Activated CD4-positive, alpha-beta T cell treated with anti-CD3 and anti-CD28 coated beads for 36 hours (primary cell): ENCODE measurements at regions not wholly inside any gene's neighbourhood (a gene's known extent, or its start where the extent isn't known, plus 50 kb on each side); places are given as distances from the start of the nearest gene placed in this dataset.

Experiments used
- ATAC-seq: fragments of 200-7000 bp; cut with Tn5 transposase; one replicate; pipeline ENCODE4 v1.10.0; 2021; ENCODE audit warnings: mild to moderate bottlenecking, moderate library complexity
- CTCF ChIA-PET: fragments of 350-600 bp; sonication (Branson Sonifier 250); formaldehyde crosslinking; loops from one replicate; lab custom pipeline; 2021; ENCODE audit warnings: antibody characterized with exemption; lab: Charles Lee
- POLR2A ChIA-PET: fragments of 350-600 bp; sonication (Branson Sonifier 250); formaldehyde crosslinking; loops from one replicate; lab custom pipeline; 2021; ENCODE audit warnings: antibody characterized with exemption, inconsistent platforms; lab: Charles Lee
- DNase-seq: peaks from one replicate; pipeline ENCODE4 v3.0.0-alpha.2; 2020
- H3K27ac Mint-ChIP-seq: one replicate; pipeline ENCODE4 v1.8.0; 2021; ENCODE audit warnings: mixed read lengths
- H3K27me3 Mint-ChIP-seq: one replicate; pipeline ENCODE4 v1.8.0; 2021; ENCODE audit warnings: mixed read lengths
- H3K36me3 Mint-ChIP-seq: one replicate; pipeline ENCODE4 v1.8.0; 2021; ENCODE audit warnings: low read depth, mixed read lengths
- H3K4me1 Mint-ChIP-seq: one replicate; pipeline ENCODE4 v1.8.0; 2021; ENCODE audit warnings: mixed read lengths
- H3K4me3 Mint-ChIP-seq: one replicate; pipeline ENCODE4 v1.8.0; 2021; ENCODE audit warnings: mild to moderate bottlenecking, moderate library complexity, mixed read lengths
- H3K9me3 Mint-ChIP-seq: one replicate; pipeline ENCODE4 v1.8.0; 2021; ENCODE audit warnings: low read depth, mixed read lengths
- intact Hi-C, 2 experiments: fragments of 100-400 bp; cut with DNase I in 1 of 2; cut with micrococcal nuclease in 1 of 2; formaldehyde crosslinking; loops; one replicate each; pipeline versions ENCODE4 v1.14.2 to v1.15.1; 2022 to 2024; cut with DNase I, micrococcal nuclease

GRCh38 chr16:49012961-49013726 is 268.5 kb downstream of the CBLN1 start:
- H3K4me1 Mint-ChIP-seq = no peaks in the 10 kb centered on the region
- H3K27ac Mint-ChIP-seq = no peak overlapping the region
- intact Hi-C loops = no loop called here
- H3K36me3 Mint-ChIP-seq = no peaks in the 10 kb centered on the region
- no peak overlapping the region for H3K4me3 Mint-ChIP-seq
- H3K9me3 Mint-ChIP-seq = no peaks in the 10 kb centered on the region
- DNase-seq (no peak), ATAC-seq (no peak)
- ChIA-PET POLR2A (no interaction called here), CTCF (no interaction called here)
- no peaks in the 10 kb centered on the region for H3K27me3 Mint-ChIP-seq

DNA sequence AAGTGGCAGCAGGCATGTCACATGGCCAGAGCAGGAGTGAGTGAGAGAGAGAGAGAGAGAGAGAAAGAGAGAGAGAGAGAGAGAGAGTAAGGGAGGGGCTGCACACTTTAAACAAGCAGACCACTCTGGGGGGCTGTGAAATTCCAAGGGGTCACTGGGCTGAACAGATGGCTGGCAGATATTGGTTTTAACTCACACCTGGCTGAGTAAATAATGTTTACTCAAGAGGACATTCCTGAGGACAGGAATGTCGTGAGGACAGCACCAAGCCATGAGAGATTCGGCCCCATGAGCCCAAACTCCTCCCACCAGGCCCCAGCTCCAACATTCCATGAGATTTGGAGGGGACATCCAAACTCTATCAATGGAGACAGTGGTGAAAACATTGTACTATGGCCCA is 269.7 kb downstream of the CBLN1 start:
- intact Hi-C loops = no loop called here
- H3K9me3 Mint-ChIP-seq = no peaks in the 10 kb centered on the region
- DNase-seq = no peak
- no peaks in the 10 kb centered on the region for H3K4me1 Mint-ChIP-seq
- H3K27me3 Mint-ChIP-seq = no peaks in the 10 kb centered on the region
- no peak for ATAC-seq
- no peaks in the 10 kb centered on the region for H3K36me3 Mint-ChIP-seq
- ChIA-PET CTCF (no interaction called here), POLR2A (no interaction called here)
- H3K27ac Mint-ChIP-seq = no peak overlapping the region
- H3K4me3 Mint-ChIP-seq = no peak overlapping the region

- no peak for DNase-seq
- Mint-ChIP-seq H3K27ac (no peak overlapping the region), H3K4me3 (no peak overlapping the region), H3K27me3 (no peaks in the 10 kb centered on the region), H3K36me3 (no peaks in the 10 kb centered on the region), H3K9me3 (no peaks in the 10 kb centered on the region), H3K4me1 (no peaks in the 10 kb centered on the region)
- ChIA-PET POLR2A (no interaction called here), CTCF (no interaction called here)
- intact Hi-C loops = no loop called here
- ATAC-seq = no peak
Measured at GRCh38 chr16:49010879-49011278, 270.8 kb downstream of the CBLN1 start.

DNA sequence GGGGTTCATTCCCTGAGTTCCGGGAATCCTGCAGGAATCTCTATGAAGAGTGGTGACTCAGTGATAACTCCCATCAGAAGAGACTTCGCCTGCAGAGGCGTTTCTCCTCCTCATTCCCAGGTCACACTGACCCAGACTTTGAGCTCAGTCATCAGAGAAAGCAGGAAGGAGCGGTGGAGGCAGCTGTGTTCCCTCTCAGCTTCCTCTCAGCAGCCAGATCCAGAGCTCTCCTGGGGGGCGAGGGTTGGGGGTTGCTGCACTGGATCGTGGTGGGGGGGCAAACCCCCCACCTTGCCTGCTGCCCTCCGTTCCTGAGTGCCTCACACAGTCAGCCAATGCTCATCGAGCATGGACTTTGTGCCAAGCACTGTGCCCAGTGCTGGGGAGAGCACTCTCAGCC is 271.2 kb downstream of the CBLN1 start:
- no peak for ATAC-seq
- Mint-ChIP-seq H3K27ac (no peak overlapping the region), H3K4me3 (no peak overlapping the region), H3K9me3 (no peaks in the 10 kb centered on the region), H3K27me3 (no peaks in the 10 kb centered on the region), H3K36me3 (no peaks in the 10 kb centered on the region), H3K4me1 (no peaks in the 10 kb centered on the region)
- ChIA-PET POLR2A (no interaction called here), CTCF (interaction anchor here (0.8 kb wide), 1 partner anchor 155 kb away, joined by 3 read pairs; no protein-coding TSS in a partner anchor)
- no peak for DNase-seq
- intact Hi-C loops = no loop called here

DNA sequence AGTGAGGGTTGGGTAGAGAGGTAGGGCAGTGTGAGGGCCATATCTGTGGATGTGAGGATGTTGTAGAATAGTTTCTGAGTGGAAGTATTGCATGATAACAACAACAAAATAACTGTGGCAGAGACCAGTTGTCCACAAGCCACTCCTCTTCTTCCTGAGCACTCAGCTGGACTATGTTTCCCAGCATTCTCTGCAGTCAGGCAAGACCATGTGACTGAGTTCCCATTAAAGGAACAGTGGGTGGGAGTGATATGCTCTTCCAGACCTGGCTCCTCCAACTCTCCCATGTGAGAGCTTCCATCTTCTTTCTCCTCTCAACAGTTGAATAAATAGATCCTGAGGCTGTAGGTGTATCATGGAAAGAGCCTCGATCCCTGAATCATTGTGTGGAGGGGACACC is 272.4 kb downstream of the CBLN1 start:
- no peak for ATAC-seq

GRCh38 chr16:49003992-49004391 is 277.6 kb downstream of the CBLN1 start:
- no peaks in the 10 kb centered on the region for H3K36me3 Mint-ChIP-seq
- ATAC-seq (no peak), DNase-seq (no peak)
- CTCF ChIA-PET = no interaction called here
- no peaks in the 10 kb centered on the region for H3K9me3 Mint-ChIP-seq
- H3K27me3 Mint-ChIP-seq = no peaks in the 10 kb centered on the region
- intact Hi-C loops = no loop called here
- no peak overlapping the region for H3K27ac Mint-ChIP-seq
- H3K4me1 Mint-ChIP-seq = no peaks in the 10 kb centered on the region
- POLR2A ChIA-PET = no interaction called here
- no peak overlapping the region for H3K4me3 Mint-ChIP-seq

More for the DNA sequence above, 272.4 kb downstream of the CBLN1 start:
- POLR2A ChIA-PET = no interaction called here
- Mint-ChIP-seq H3K9me3 (no peaks in the 10 kb centered on the region), H3K27me3 (no peaks in the 10 kb centered on the region), H3K36me3 (no peaks in the 10 kb centered on the region), H3K4me1 (no peaks in the 10 kb centered on the region), H3K4me3 (no peak overlapping the region), H3K27ac (no peak overlapping the region)
- intact Hi-C loops = no loop called here
- CTCF ChIA-PET = no interaction called here
- DNase-seq = no peak

DNA sequence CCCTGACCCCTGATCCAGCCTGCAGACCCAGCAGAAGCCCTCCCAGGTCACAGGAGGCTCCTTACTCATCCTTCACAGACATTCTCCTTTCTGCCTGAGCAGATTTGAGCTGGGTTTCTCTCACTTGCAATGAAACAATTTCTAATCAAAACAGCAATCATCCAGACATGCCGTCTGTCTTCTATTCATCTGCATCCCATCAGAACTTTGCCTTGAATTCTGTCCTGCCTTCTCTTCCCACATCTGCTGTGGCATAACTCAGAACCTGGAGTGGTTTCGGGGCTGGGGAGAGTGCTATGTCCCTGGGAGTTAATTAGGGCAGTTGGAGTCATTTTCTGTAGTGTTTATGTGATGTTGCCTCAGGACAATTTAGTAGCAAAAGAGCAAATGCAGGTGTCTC is 278.6 kb downstream of the CBLN1 start:
- CTCF ChIA-PET = no interaction called here
- H3K4me3 Mint-ChIP-seq = no peak overlapping the region
- H3K27me3 Mint-ChIP-seq = peaks cover 2% of the 10 kb centered on the region
- intact Hi-C loops = no loop called here
- no peaks in the 10 kb centered on the region for H3K9me3 Mint-ChIP-seq
- ATAC-seq (no peak), DNase-seq (no peak)
- no peak overlapping the region for H3K27ac Mint-ChIP-seq
- POLR2A ChIA-PET = no interaction called here
- no peaks in the 10 kb centered on the region for H3K36me3 Mint-ChIP-seq
- no peaks in the 10 kb centered on the region for H3K4me1 Mint-ChIP-seq

DNA sequence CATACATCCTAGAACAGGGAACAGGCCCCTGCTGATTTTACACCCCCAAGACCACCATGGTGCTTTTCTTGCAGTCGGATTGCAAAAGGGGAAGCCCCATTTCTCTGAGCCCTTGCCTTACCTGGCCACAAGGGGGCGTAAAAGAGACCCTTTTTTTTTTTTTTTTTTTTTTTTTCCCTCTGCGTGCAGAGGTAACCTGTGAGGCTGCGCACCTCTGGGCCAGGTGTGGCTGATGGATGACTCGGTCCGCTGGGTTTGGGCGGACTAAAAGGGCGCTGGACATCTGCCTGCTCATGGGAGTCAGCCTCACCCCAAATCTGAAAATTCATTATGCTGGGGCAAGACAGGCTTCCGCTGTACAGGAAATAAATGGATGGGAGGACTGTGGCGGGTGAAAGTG is 281.0 kb downstream of the CBLN1 start:
- Mint-ChIP-seq H3K4me3 (no peak overlapping the region), H3K9me3 (no peaks in the 10 kb centered on the region), H3K27me3 (peaks cover 3% of the 10 kb centered on the region), H3K4me1 (no peaks in the 10 kb centered on the region), H3K27ac (no peak overlapping the region), H3K36me3 (no peaks in the 10 kb centered on the region)
- ATAC-seq = no peak
- DNase-seq = no peak
- POLR2A ChIA-PET = no interaction called here
- intact Hi-C loops = loop anchor here in 1 of 2 experiments (2.0 kb wide), 1 partner anchor 350 kb away; no protein-coding TSS in a partner anchor
- CTCF ChIA-PET = no interaction called here

GRCh38 chr16:48999508-48999907 is 282.1 kb downstream of the CBLN1 start:
- intact Hi-C loops = no loop called here
- CTCF ChIA-PET = no interaction called here
- no peak overlapping the region for H3K4me3 Mint-ChIP-seq
- ATAC-seq (no peak), DNase-seq (no peak)
- no peaks in the 10 kb centered on the region for H3K9me3 Mint-ChIP-seq
- H3K27me3 Mint-ChIP-seq = peaks cover 3% of the 10 kb centered on the region
- H3K4me1 Mint-ChIP-seq = no peaks in the 10 kb centered on the region
- no peaks in the 10 kb centered on the region for H3K36me3 Mint-ChIP-seq
- no peak overlapping the region for H3K27ac Mint-ChIP-seq
- POLR2A ChIA-PET = no interaction called here

GRCh38 chr16:48999044-48999443 is 282.6 kb downstream of the CBLN1 start:
- intact Hi-C loops = no loop called here
- H3K4me1 Mint-ChIP-seq = no peaks in the 10 kb centered on the region
- H3K27me3 Mint-ChIP-seq = peaks cover 3% of the 10 kb centered on the region
- POLR2A ChIA-PET = no interaction called here
- ATAC-seq = no peak
- no peaks in the 10 kb centered on the region for H3K9me3 Mint-ChIP-seq
- no peak overlapping the region for H3K4me3 Mint-ChIP-seq
- no peaks in the 10 kb centered on the region for H3K36me3 Mint-ChIP-seq
- no peak for DNase-seq
- no peak overlapping the region for H3K27ac Mint-ChIP-seq
- CTCF ChIA-PET = no interaction called here

DNA sequence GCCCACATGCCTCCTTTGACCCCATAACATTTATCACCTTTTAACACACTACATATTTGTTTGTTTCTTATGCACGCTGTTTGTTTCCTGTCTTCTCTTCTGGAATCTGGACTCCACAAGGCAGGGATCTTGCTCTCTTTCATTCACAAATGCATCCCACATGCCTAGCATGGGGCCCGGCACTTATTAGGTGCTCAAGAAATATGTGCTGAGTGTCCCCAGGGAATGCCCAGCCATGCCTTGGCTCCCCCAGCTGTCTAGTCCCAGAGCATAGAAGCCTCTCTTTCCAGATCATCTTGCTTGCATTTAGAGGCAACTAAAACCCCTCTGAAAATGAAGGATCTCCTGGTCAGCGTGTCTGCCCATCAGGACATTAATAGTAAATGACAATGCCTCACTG is 283.7 kb downstream of the CBLN1 start:
- intact Hi-C loops = no loop called here
- Mint-ChIP-seq H3K36me3 (no peaks in the 10 kb centered on the region), H3K27ac (no peak overlapping the region), H3K27me3 (peaks cover 3% of the 10 kb centered on the region), H3K9me3 (no peaks in the 10 kb centered on the region), H3K4me1 (no peaks in the 10 kb centered on the region), H3K4me3 (no peak overlapping the region)
- POLR2A ChIA-PET = no interaction called here
- no peak for ATAC-seq
- no peak for DNase-seq
- CTCF ChIA-PET = no interaction called here

GRCh38 chr16:48997081-48997615 is 284.5 kb downstream of the CBLN1 start:
- intact Hi-C loops = no loop called here
- ChIA-PET CTCF (interaction anchor here (0.6 kb wide), 1 partner anchor 302 kb away, joined by 3 read pairs; no protein-coding TSS in a partner anchor), POLR2A (no interaction called here)
- Mint-ChIP-seq H3K4me1 (no peaks in the 10 kb centered on the region), H3K4me3 (no peak overlapping the region), H3K9me3 (no peaks in the 10 kb centered on the region), H3K36me3 (no peaks in the 10 kb centered on the region), H3K27me3 (peaks cover 3% of the 10 kb centered on the region), H3K27ac (no peak overlapping the region)
- DNase-seq (no peak), ATAC-seq (no peak)
